Gastroesophageal sphincter (tissue), 4 donors: ENCODE measurements at regions not wholly inside any gene's neighbourhood (a gene's known extent, or its start where the extent isn't known, plus 50 kb on each side); places are given as distances from the start of the nearest gene placed in this dataset.

Source experiments
- ATAC-seq: fragments of 150-250 bp; one replicate; pipeline ENCODE4 v1.9.1; 2016; ENCODE audit warnings: mild to moderate bottlenecking, moderate library complexity
- H3K27ac ChIP-seq, 4 donors: fragments of 200-600 bp; sonication (generic) in 3 of 4; 1 replicate in 3 of 4; 2 replicates in 1 of 4; pipeline ENCODE4 v1.5.1; 2016 to 2019
- H3K27me3 ChIP-seq: fragments of 200-600 bp; sonication (generic); one replicate; pipeline ENCODE4 v1.5.1; 2019
- H3K36me3 ChIP-seq, 2 donors: fragments of 200-600 bp; sonication (generic); one replicate each; pipeline ENCODE4 v1.5.1; 2019; ENCODE audit warnings: control low read depth in 1 of 2
- H3K4me1 ChIP-seq, 3 donors: fragments of 200-600 bp; sonication (generic); 1 replicate in 2 of 3; 2 replicates in 1 of 3; pipeline ENCODE4 v1.5.1; 2016 to 2019; ENCODE audit warnings: control low read depth in 2 of 3
- H3K4me3 ChIP-seq, 2 donors: fragments of 200-600 bp; sonication (generic); one replicate each; pipeline ENCODE4 v1.5.1; 2019; ENCODE audit warnings: mild to moderate bottlenecking in 1 of 2, moderate library complexity in 1 of 2
- H3K9me3 ChIP-seq, 3 donors: fragments of 200-600 bp; sonication (generic); one replicate each; pipeline ENCODE4 v1.5.1; 2017 to 2019; ENCODE audit warnings: control low read depth in 2 of 3
- CTCF ChIP-seq, 4 experiments: fragments of 200-600 bp in 2 of 4; fragments of 450-650 bp in 2 of 4; sonication (generic) in 1 of 4; IDR thresholded peaks; one replicate each; pipeline ENCODE4 v1.5.1; 2017 to 2019; ENCODE audit warnings: antibody characterized with exemption in 4 of 4, mild to moderate bottlenecking in 2 of 4, moderate library complexity in 2 of 4
- EP300 ChIP-seq: sonication (generic); formaldehyde crosslinking; IDR thresholded peaks from one replicate; pipeline ENCODE4 v1.6.1; 2017; ENCODE audit warnings: antibody characterized with exemption, mild to moderate bottlenecking
- POLR2A ChIP-seq, 2 donors: fragments of 450-650 bp; IDR thresholded peaks; one replicate each; pipeline ENCODE4 v1.6.1; 2017; ENCODE audit warnings: antibody characterized with exemption in 2 of 2, mild to moderate bottlenecking in 2 of 2, moderate library complexity in 1 of 2
- POLR2AphosphoS5 ChIP-seq: sonication (generic); formaldehyde crosslinking; IDR thresholded peaks from one replicate; pipeline ENCODE4 v1.6.1; 2017; ENCODE audit warnings: antibody characterized with exemption
- WGBS, 2 donors: methylation state at CpG; one replicate each; pipeline ENCODE4 v1.1.5; 2018; ENCODE audit warnings: low coverage in 1 of 2; 5-methylcytosine and 5-hydroxymethylcytosine counted together

GRCh38 chr12:19010087-19010486 is 119.4 kb upstream of the PLEKHA5 start:
- TF ChIP-seq EP300 (no peak), POLR2AphosphoS5 (no peak), CTCF (IDR thresholded peaks at IDR 0.05) (no peak), POLR2A (IDR thresholded peaks at IDR 0.05) (no peak)
- Histone ChIP-seq H3K9me3 (no peaks in the 10 kb centered on the region), H3K27ac (no peak overlapping the region), H3K4me3 (no peak overlapping the region), H3K4me1 (no peaks in the 10 kb centered on the region), H3K27me3 (no peaks in the 10 kb centered on the region), H3K36me3 (no peaks in the 10 kb centered on the region)
- no peak for ATAC-seq
- WGBS, 2 donors = 79 to 80% methylated on average over 3 of the region's 3 CpGs

GRCh38 chr12:19010726-19011125 is 118.8 kb upstream of the PLEKHA5 start:
- Histone ChIP-seq H3K27me3 (no peaks in the 10 kb centered on the region), H3K27ac (no peak overlapping the region), H3K4me3 (no peak overlapping the region), H3K36me3 (no peaks in the 10 kb centered on the region), H3K9me3 (no peaks in the 10 kb centered on the region), H3K4me1 (no peaks in the 10 kb centered on the region)
- WGBS, 2 donors = 89 to 98% methylated on average over 2 to 6 of the region's 10 CpGs
- no peak for TF ChIP-seq CTCF (IDR thresholded peaks at IDR 0.05)
- no peak for TF ChIP-seq POLR2A (IDR thresholded peaks at IDR 0.05)
- no peak for TF ChIP-seq POLR2AphosphoS5
- no peak for TF ChIP-seq EP300
- ATAC-seq = no peak

- Histone ChIP-seq H3K9me3 (no peaks in the 10 kb centered on the region), H3K36me3 (no peaks in the 10 kb centered on the region), H3K4me3 (no peak overlapping the region), H3K4me1 (peaks cover 0 to 9% (median 0%) of the 10 kb centered on the region in 3 donors), H3K27me3 (no peaks in the 10 kb centered on the region), H3K27ac (no peak overlapping the region)
- WGBS, 2 donors = 97 to 100% methylated on average over 3 of the region's 3 CpGs
- TF ChIP-seq POLR2A (IDR thresholded peaks at IDR 0.05) (no peak), POLR2AphosphoS5 (no peak), EP300 (no peak), CTCF (IDR thresholded peaks at IDR 0.05) (no peak)
- ATAC-seq = no peak
Observed at GRCh38 chr12:19012965-19013364, 116.6 kb upstream of the PLEKHA5 start.

GRCh38 chr12:19014240-19014639 is 115.3 kb upstream of the PLEKHA5 start:
- Histone ChIP-seq H3K27me3 (no peaks in the 10 kb centered on the region), H3K27ac (peak overlapping the region in 1 of 4 donors; percentile 16), H3K9me3 (no peaks in the 10 kb centered on the region), H3K36me3 (no peaks in the 10 kb centered on the region), H3K4me3 (no peak overlapping the region), H3K4me1 (peaks cover 0 to 22% (median 3%) of the 10 kb centered on the region in 3 donors)
- ATAC-seq = no peak
- WGBS, 2 donors = 6 to 30% methylated on average over 2 of the region's 2 CpGs
- TF ChIP-seq CTCF (IDR thresholded peaks at IDR 0.05) (no peak), POLR2AphosphoS5 (no peak), POLR2A (IDR thresholded peaks at IDR 0.05) (no peak), EP300 (no peak)

GRCh38 chr12:19015285-19015684 is 114.2 kb upstream of the PLEKHA5 start:
- H3K9me3 ChIP-seq = no peaks in the 10 kb centered on the region
- 63 to 94% methylated on average over 5 of the region's 5 CpGs for WGBS, 2 donors

More at GRCh38 chr12:19015285-19015684, 114.2 kb upstream of the PLEKHA5 start:
- H3K27ac ChIP-seq = no peak overlapping the region
- H3K4me1 ChIP-seq = peaks cover 0 to 29% (median 3%) of the 10 kb centered on the region in 3 donors
- TF ChIP-seq CTCF (IDR thresholded peaks at IDR 0.05) (no peak), POLR2A (IDR thresholded peaks at IDR 0.05) (no peak), POLR2AphosphoS5 (no peak), EP300 (no peak)
- no peaks in the 10 kb centered on the region for H3K27me3 ChIP-seq
- ATAC-seq = no peak
- no peaks in the 10 kb centered on the region for H3K36me3 ChIP-seq
- H3K4me3 ChIP-seq = no peak overlapping the region
